Prostate gland (tissue), 2 donors: ENCODE measurements at regions not wholly inside any gene's neighbourhood (a gene's known extent, or its start where the extent isn't known, plus 50 kb on each side); places are given as distances from the start of the nearest gene placed in this dataset.

Experiments used
- CTCF ChIP-seq, 4 experiments: fragments of 200-600 bp in 2 of 4; fragments of 450-650 bp in 2 of 4; sonication (generic) in 2 of 4; IDR thresholded peaks; 1 replicate in 3 of 4; 2 replicates in 1 of 4; pipeline ENCODE4 v1.5.1; 2016 to 2019; ENCODE audit warnings: antibody characterized with exemption in 4 of 4, mild to moderate bottlenecking in 2 of 4, moderate library complexity in 2 of 4
- POLR2A ChIP-seq: fragments of 450-650 bp; IDR thresholded peaks from one replicate; pipeline ENCODE4 v1.6.1; 2016; ENCODE audit warnings: antibody characterized with exemption, mild to moderate bottlenecking

- TF ChIP-seq CTCF (IDR thresholded peaks at IDR 0.05) (no peak), POLR2A (no peak)
Observed at GRCh38 chr16:73206151-73206707, 158.3 kb upstream of the ZFHX3 start.
